Left ventricle myocardium inferior (tissue), 1 donor: ENCODE measurements at regions not wholly inside any gene's neighbourhood (a gene's known extent, or its start where the extent isn't known, plus 50 kb on each side); places are given as distances from the start of the nearest gene placed in this dataset.
"Not testable (repeated sequence)": the region's sequence is repeated elsewhere in the genome, so short reads cannot be mapped to it uniquely, and the experiment has no call there.

Experiments used
- DNase-seq: peaks from one replicate; pipeline ENCODE4 v3.0.0-alpha.2; 2020
- H3K27ac ChIP-seq: fragments of 200-600 bp; replicated peaks from 2 replicates; pipeline ENCODE4 v1.8.0; 2021
- H3K27me3 ChIP-seq: fragments of 200-600 bp; 2 replicates; pipeline ENCODE4 v1.8.0; 2021; ENCODE audit warnings: low read depth
- H3K36me3 ChIP-seq: fragments of 200-600 bp; 2 replicates; pipeline ENCODE4 v1.8.0; 2021
- H3K4me1 ChIP-seq: fragments of 200-600 bp; 2 replicates; pipeline ENCODE4 v1.8.0; 2021
- H3K4me3 ChIP-seq: fragments of 200-600 bp; 2 replicates; pipeline ENCODE4 v1.8.0; 2021; ENCODE audit warnings: mild to moderate bottlenecking, moderate library complexity
- H3K9me3 ChIP-seq: fragments of 200-600 bp; replicated peaks from 2 replicates; pipeline ENCODE4 v1.8.0; 2021
- intact Hi-C: fragments of 100-400 bp; cut with micrococcal nuclease; formaldehyde crosslinking; loops from one replicate; pipeline ENCODE4 v1.11.0; 2022
- TF ChIP-seq, protein P1 (sequence below): fragments of 200-600 bp; IDR thresholded peaks from 2 replicates; pipeline ENCODE4 v1.8.0; 2021; ENCODE audit warnings: antibody characterized with exemption, mild to moderate bottlenecking, borderline replicate concordance
- donor health status: DM: no; HTN: yes; CAD: no; lungs with severe emphysema.

DNA sequence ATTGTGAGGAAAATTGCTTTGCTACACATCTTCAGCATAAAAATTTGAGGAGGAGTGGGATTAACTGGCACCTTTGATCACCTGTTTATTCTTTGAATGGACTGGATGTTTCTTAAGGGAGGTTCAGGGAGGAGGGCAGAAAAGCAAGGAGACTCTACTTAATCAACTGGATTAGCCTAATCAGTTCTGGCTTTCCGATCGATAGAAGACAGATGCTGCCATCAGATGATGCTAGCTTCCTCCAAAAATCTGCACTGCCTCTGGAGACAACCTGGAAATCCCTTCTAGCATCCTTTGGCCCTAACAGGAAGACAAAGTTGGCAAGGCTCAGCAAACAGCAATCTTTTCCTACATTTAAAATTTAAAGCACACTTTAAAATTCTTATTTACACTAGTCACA, 197.8 kb downstream of the EBLN2 start:
- DNase-seq, result no peak
- no peaks in the 10 kb centered on the region for H3K27me3 ChIP-seq
- H3K4me3 ChIP-seq, result no peak overlapping the region
- intact Hi-C loops, result no loop called here
- H3K36me3 ChIP-seq, result no peaks in the 10 kb centered on the region
- no peak overlapping the region for H3K27ac ChIP-seq
- no peaks in the 10 kb centered on the region for H3K4me1 ChIP-seq
- TF ChIP-seq, protein P1, sequence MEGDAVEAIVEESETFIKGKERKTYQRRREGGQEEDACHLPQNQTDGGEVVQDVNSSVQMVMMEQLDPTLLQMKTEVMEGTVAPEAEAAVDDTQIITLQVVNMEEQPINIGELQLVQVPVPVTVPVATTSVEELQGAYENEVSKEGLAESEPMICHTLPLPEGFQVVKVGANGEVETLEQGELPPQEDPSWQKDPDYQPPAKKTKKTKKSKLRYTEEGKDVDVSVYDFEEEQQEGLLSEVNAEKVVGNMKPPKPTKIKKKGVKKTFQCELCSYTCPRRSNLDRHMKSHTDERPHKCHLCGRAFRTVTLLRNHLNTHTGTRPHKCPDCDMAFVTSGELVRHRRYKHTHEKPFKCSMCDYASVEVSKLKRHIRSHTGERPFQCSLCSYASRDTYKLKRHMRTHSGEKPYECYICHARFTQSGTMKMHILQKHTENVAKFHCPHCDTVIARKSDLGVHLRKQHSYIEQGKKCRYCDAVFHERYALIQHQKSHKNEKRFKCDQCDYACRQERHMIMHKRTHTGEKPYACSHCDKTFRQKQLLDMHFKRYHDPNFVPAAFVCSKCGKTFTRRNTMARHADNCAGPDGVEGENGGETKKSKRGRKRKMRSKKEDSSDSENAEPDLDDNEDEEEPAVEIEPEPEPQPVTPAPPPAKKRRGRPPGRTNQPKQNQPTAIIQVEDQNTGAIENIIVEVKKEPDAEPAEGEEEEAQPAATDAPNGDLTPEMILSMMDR, result no peak
- no peaks in the 10 kb centered on the region for H3K9me3 ChIP-seq

DNA sequence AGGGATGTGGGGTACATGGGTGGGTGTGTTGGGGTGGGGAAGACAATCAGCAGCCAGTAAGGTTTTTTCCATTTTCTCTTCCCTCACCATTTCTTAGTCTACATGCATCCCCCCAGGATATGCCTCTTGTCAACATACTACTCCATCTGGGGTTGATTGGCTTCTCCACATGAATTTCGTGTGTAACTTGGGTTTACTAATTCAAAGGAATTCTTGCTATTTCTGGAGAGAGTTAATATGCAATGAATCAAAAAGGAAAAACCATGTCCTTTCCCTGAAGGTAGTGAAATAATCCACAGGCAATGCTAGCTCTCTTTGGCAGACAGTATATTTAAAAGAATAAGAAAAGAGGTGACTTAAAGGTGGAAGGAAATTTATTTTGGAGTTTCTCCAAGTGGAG, 198.4 kb downstream of the EBLN2 start:
- intact Hi-C loops, result no loop called here
- TF ChIP-seq, protein P1, result no peak
- no peak overlapping the region for H3K27ac ChIP-seq
- no peak for DNase-seq
- H3K36me3 ChIP-seq, result no peaks in the 10 kb centered on the region
- H3K27me3 ChIP-seq, result no peaks in the 10 kb centered on the region
- H3K4me1 ChIP-seq, result no peaks in the 10 kb centered on the region
- no peak overlapping the region for H3K4me3 ChIP-seq
- H3K9me3 ChIP-seq, result no peaks in the 10 kb centered on the region

DNA sequence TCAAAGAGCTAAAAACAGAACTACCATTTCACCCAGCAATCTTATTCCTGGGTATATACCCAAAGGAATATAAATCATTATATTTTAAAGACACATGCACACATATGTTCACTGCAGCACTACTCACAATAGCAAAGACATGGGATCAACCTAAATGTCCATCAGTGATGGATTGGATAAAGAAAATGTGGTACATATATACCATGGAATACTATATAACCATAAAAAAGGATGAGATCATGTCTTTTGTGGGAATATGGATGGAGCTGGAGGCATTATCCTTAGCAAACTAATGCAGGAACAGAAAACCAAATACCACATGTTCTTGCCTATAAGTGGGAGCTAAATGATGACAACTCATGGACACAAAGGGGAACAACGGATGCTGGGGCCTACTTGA, 205.1 kb downstream of the EBLN2 start:
- intact Hi-C loops, DNase-seq, H3K4me3 ChIP-seq, H3K27me3 ChIP-seq, H3K36me3 ChIP-seq, H3K9me3 ChIP-seq, H3K27ac ChIP-seq, H3K4me1 ChIP-seq: not testable (repeated sequence)

DNA sequence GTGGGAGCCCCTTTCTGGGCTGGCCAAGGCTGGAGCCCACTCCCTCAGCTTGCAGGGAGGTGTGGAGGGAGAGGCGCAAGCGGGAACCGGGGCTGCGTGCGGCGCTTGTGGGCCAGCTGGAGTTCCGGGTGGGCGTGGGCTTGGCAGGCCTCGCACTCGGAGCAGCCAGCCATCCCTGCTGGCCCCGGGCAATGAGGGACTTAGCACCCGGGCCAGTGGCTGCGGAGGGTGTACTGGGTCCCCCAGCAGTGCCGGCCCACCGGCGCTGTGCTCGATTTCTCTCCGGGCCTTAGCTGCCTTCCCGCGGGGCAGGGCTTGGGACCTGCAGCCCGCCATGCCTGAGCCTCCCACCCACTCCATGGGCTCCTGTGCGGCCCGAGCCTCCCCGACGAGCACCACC, 207.7 kb downstream of the EBLN2 start:
- H3K27ac ChIP-seq, H3K9me3 ChIP-seq, DNase-seq, H3K4me1 ChIP-seq, H3K36me3 ChIP-seq, H3K4me3 ChIP-seq, intact Hi-C loops, H3K27me3 ChIP-seq: not testable (repeated sequence)

DNA sequence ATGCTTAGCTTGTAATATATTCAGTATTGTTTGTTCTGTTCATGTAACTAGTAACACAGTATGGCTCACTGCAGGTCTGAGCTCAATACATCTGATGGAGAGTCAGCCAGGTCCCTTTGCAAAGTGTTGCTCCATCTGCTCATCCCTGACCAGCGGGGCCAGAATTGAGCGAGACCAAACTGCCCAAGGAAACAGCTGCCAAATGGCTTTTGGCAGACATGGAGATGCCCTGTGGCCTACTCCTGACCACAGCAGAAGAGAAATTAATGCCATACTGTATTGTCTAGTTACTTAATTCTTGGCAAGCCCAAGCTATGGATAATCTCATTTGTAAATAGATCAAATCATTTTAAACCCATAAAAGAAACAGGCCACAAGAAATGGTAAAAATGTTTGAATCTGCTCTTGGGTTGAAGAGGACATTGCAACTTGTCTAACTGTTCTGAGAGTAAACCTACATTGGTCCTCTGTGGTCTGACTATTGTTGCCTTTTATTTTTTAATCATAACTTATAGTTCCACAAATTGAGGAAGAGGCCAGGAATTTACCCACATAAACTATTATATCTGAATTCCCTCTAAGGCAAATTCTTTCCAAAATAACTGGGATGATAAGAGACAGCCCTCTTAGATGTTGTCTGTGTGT, 209.5 kb downstream of the EBLN2 start:
- Histone ChIP-seq H3K27ac (no peak overlapping the region), H3K27me3 (no peaks in the 10 kb centered on the region), H3K9me3 (peaks cover 5% of the 10 kb centered on the region), H3K4me3 (no peak overlapping the region), H3K4me1 (no peaks in the 10 kb centered on the region), H3K36me3 (no peaks in the 10 kb centered on the region)
- intact Hi-C loops, result no loop called here
- DNase-seq, result no peak
- TF ChIP-seq, protein P1, result no peak

DNA sequence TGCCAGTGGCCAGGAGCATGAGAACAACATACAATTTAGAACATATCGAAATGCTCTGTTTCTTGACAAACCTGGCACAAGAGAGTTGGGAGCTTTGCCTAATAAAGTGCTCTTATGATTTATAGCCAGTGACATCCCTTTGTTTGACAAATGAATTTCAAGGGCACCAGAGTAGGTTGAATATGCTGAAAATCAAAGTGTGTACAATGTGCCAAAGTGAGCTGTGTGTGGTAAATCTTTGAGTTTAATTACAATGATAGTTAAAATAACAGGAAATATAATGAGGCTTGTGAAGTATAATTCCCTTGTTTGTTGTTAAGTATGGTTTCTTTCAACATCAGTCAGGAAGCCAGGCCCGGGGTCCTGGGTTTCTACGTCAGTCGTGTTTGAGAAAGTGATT, 211.9 kb downstream of the EBLN2 start:
- intact Hi-C loops, result no loop called here

More for the DNA sequence above, 211.9 kb downstream of the EBLN2 start:
- TF ChIP-seq, protein P1, result no peak
- DNase-seq, result no peak
- Histone ChIP-seq H3K9me3 (no peaks in the 10 kb centered on the region), H3K27ac (no peak overlapping the region), H3K27me3 (no peaks in the 10 kb centered on the region), H3K36me3 (no peaks in the 10 kb centered on the region), H3K4me1 (no peaks in the 10 kb centered on the region), H3K4me3 (no peak overlapping the region)
